Liver (tissue), 8 donors: ENCODE measurements at regions not wholly inside any gene's neighbourhood (a gene's known extent, or its start where the extent isn't known, plus 50 kb on each side); places are given as distances from the start of the nearest gene placed in this dataset.
"Not testable (repeated sequence)": the region's sequence is repeated elsewhere in the genome, so short reads cannot be mapped to it uniquely, and the experiment has no call there.

ENCODE experiments used
- DNase-seq: peaks from one replicate; pipeline ENCODE4 v3.0.0-alpha.2; 2017; ENCODE audit warnings: low spot score
- H3K27ac ChIP-seq, 2 donors: one replicate each; pipeline ENCODE4 v1.7.0; 2013; ENCODE audit warnings: inconsistent platforms in 2 of 2, low read length in 2 of 2, control low read depth in 1 of 2, low read depth in 1 of 2, mild to moderate bottlenecking in 1 of 2
- H3K27me3 ChIP-seq, 4 donors: one replicate each; pipeline versions ENCODE4 v1.6.1 to v1.7.0; 2013; ENCODE audit warnings: low read length in 3 of 4, inconsistent platforms in 1 of 4, mild to moderate bottlenecking in 1 of 4, moderate library complexity in 1 of 4; ENCODE audit not compliant: control insufficient read depth in 4 of 4, insufficient read depth in 4 of 4
- H3K36me3 ChIP-seq, 4 donors: one replicate each; pipeline versions ENCODE4 v1.6.1 to v1.7.0; 2013; ENCODE audit warnings: low read length in 3 of 4, mild to moderate bottlenecking in 3 of 4, low read depth in 1 of 4, moderate library complexity in 1 of 4; ENCODE audit not compliant: control insufficient read depth in 4 of 4, insufficient read depth in 3 of 4
- H3K4me1 ChIP-seq, 4 donors: one replicate each; pipeline versions ENCODE4 v1.6.1 to v1.7.0; 2013; ENCODE audit warnings: low read length in 3 of 4, mild to moderate bottlenecking in 3 of 4, moderate library complexity in 1 of 4; ENCODE audit not compliant: control insufficient read depth in 4 of 4, insufficient read depth in 4 of 4
- H3K4me3 ChIP-seq, 3 donors: one replicate each; pipeline versions ENCODE4 v1.6.1 to v1.7.0; 2013; ENCODE audit warnings: low read length in 3 of 3, control low read depth in 1 of 3, low read depth in 1 of 3, mild to moderate bottlenecking in 1 of 3
- H3K9ac ChIP-seq, 2 donors: one replicate each; pipeline ENCODE4 v1.7.0; 2013; ENCODE audit warnings: low read length in 2 of 2, mild to moderate bottlenecking in 2 of 2, moderate library complexity in 2 of 2, control low read depth in 1 of 2, low read depth in 1 of 2
- H3K9me3 ChIP-seq, 4 donors: one replicate each; pipeline versions ENCODE4 v1.6.1 to v1.7.0; 2013; ENCODE audit warnings: low read length in 3 of 4; ENCODE audit not compliant: control insufficient read depth in 4 of 4
- EGR1 ChIP-seq, 2 donors: IDR thresholded peaks; 2 replicates each; pipeline ENCODE4 v1.6.1; 2016 to 2018; ENCODE audit warnings: antibody characterized with exemption in 2 of 2, low read depth in 2 of 2
- FOXA1 ChIP-seq: IDR thresholded peaks from 2 replicates; pipeline ENCODE4 v1.6.1; 2016; ENCODE audit warnings: antibody characterized with exemption
- FOXA2 ChIP-seq: IDR thresholded peaks from 2 replicates; pipeline ENCODE4 v1.6.1; 2016; ENCODE audit warnings: antibody characterized with exemption
- GABPA ChIP-seq, 2 donors: IDR thresholded peaks in 1 of 2; conservative IDR thresholded peaks in 1 of 2; 2 replicates each; pipeline ENCODE4 v1.6.1; 2016; ENCODE audit warnings: antibody characterized with exemption in 2 of 2, mild to moderate bottlenecking in 1 of 2, moderate library complexity in 1 of 2
- HNF4A ChIP-seq, 2 donors: conservative IDR thresholded peaks; 2 replicates each; pipeline ENCODE4 v1.6.1; 2016; ENCODE audit warnings: antibody characterized with exemption in 2 of 2, mild to moderate bottlenecking in 2 of 2
- HNF4G ChIP-seq: IDR thresholded peaks from 2 replicates; pipeline ENCODE4 v1.6.1; 2016; ENCODE audit warnings: antibody characterized with exemption
- JUND ChIP-seq, 2 donors: IDR thresholded peaks; 2 replicates each; pipeline ENCODE4 v1.6.1; 2016; ENCODE audit warnings: antibody characterized with exemption in 2 of 2
- RAD21 ChIP-seq, 2 donors: IDR thresholded peaks; 2 replicates each; pipeline ENCODE4 v1.6.1; 2016; ENCODE audit warnings: antibody characterized with exemption in 2 of 2, mild to moderate bottlenecking in 2 of 2
- RXRA ChIP-seq, 2 donors: IDR thresholded peaks; 2 replicates each; pipeline ENCODE4 v1.6.1; 2017 to 2018; ENCODE audit warnings: antibody characterized with exemption in 2 of 2, mild to moderate bottlenecking in 1 of 2
- TAF1 ChIP-seq: conservative IDR thresholded peaks from 2 replicates; pipeline ENCODE4 v1.6.1; 2016; ENCODE audit warnings: antibody characterized with exemption, mild to moderate bottlenecking
- YY1 ChIP-seq: IDR thresholded peaks from 2 replicates; pipeline ENCODE4 v1.6.1; 2016; ENCODE audit warnings: antibody characterized with exemption, mild to moderate bottlenecking
- WGBS: extraction: QIAGEN DNeasy Blood & Tissue Kit; methylation state at CpG from one replicate; pipeline ENCODE4 v1.1.7; 2013; 5-methylcytosine and 5-hydroxymethylcytosine counted together
- TF ChIP-seq, protein P1 (sequence below): IDR thresholded peaks from 2 replicates; pipeline ENCODE4 v1.6.1; 2016; ENCODE audit warnings: antibody characterized with exemption, mild to moderate bottlenecking
- TF ChIP-seq, protein P2 (sequence below): IDR thresholded peaks from 2 replicates; pipeline ENCODE4 v1.6.1; 2016; ENCODE audit warnings: antibody characterized with exemption
- TF ChIP-seq, protein P3 (sequence below): IDR thresholded peaks from 2 replicates; pipeline ENCODE4 v1.6.1; 2016; ENCODE audit warnings: antibody characterized with exemption
- TF ChIP-seq, protein P4 (sequence below): fragments of 150-350 bp; IDR thresholded peaks from 2 replicates; pipeline ENCODE4 v1.5.1; 2017; ENCODE audit warnings: improper control_type of control experiment, low read depth, low read length; ENCODE audit not compliant: missing input control
- donor health status: healthy.
- donor health status: healthy.
- donor health status: healthy.
- donor health status: healthy.
- donor health status: healthy.

DNA sequence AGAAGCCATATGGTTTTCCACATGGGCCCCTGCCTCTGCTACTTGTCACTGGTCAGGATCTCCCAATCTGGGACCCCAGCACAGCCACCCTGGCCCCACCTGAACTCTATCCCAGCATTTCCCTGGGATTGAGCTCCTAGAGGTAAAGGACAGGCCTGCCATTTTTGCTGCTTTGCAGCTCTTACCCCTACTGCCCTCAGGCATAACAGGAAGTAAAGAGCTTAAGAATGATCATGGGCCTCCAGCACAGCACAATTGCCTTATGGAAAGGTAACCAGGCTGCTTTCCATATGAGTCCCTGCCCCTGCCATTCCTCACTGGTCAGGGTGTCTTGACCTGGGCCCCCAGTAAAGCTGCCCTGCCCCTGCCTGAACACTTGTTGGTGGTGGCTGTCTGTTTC lies 196.6 kb upstream of the XIST start:
- Histone ChIP-seq H3K36me3 (peaks cover 0 to 2% (median 0%) of the 10 kb centered on the region in 4 donors), H3K4me3 (no peak overlapping the region)
- TF ChIP-seq HNF4A (conservative IDR thresholded peaks at IDR 0.05) = no peak
- no peak for TF ChIP-seq GABPA (IDR thresholded peaks at IDR 0.05 in 1 of 2, conservative IDR thresholded peaks at IDR 0.05 in 1 of 2)
- TF ChIP-seq RXRA (IDR thresholded peaks at IDR 0.05) = no peak
- no peak for TF ChIP-seq EGR1 (IDR thresholded peaks at IDR 0.05; ENCODE audit: low read depth in 2 of 2)
- TF ChIP-seq FOXA2 = no peak
- TF ChIP-seq, protein P1, sequence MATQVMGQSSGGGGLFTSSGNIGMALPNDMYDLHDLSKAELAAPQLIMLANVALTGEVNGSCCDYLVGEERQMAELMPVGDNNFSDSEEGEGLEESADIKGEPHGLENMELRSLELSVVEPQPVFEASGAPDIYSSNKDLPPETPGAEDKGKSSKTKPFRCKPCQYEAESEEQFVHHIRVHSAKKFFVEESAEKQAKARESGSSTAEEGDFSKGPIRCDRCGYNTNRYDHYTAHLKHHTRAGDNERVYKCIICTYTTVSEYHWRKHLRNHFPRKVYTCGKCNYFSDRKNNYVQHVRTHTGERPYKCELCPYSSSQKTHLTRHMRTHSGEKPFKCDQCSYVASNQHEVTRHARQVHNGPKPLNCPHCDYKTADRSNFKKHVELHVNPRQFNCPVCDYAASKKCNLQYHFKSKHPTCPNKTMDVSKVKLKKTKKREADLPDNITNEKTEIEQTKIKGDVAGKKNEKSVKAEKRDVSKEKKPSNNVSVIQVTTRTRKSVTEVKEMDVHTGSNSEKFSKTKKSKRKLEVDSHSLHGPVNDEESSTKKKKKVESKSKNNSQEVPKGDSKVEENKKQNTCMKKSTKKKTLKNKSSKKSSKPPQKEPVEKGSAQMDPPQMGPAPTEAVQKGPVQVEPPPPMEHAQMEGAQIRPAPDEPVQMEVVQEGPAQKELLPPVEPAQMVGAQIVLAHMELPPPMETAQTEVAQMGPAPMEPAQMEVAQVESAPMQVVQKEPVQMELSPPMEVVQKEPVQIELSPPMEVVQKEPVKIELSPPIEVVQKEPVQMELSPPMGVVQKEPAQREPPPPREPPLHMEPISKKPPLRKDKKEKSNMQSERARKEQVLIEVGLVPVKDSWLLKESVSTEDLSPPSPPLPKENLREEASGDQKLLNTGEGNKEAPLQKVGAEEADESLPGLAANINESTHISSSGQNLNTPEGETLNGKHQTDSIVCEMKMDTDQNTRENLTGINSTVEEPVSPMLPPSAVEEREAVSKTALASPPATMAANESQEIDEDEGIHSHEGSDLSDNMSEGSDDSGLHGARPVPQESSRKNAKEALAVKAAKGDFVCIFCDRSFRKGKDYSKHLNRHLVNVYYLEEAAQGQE = no peak
- TF ChIP-seq FOXA1 = no peak
- TF ChIP-seq RAD21 (IDR thresholded peaks at IDR 0.05) = no peak
- TF ChIP-seq, protein P2, sequence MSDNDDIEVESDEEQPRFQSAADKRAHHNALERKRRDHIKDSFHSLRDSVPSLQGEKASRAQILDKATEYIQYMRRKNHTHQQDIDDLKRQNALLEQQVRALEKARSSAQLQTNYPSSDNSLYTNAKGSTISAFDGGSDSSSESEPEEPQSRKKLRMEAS = no peak
- TF ChIP-seq YY1 = no peak
- TF ChIP-seq JUND (IDR thresholded peaks at IDR 0.05) = no peak
- TF ChIP-seq, protein P3, sequence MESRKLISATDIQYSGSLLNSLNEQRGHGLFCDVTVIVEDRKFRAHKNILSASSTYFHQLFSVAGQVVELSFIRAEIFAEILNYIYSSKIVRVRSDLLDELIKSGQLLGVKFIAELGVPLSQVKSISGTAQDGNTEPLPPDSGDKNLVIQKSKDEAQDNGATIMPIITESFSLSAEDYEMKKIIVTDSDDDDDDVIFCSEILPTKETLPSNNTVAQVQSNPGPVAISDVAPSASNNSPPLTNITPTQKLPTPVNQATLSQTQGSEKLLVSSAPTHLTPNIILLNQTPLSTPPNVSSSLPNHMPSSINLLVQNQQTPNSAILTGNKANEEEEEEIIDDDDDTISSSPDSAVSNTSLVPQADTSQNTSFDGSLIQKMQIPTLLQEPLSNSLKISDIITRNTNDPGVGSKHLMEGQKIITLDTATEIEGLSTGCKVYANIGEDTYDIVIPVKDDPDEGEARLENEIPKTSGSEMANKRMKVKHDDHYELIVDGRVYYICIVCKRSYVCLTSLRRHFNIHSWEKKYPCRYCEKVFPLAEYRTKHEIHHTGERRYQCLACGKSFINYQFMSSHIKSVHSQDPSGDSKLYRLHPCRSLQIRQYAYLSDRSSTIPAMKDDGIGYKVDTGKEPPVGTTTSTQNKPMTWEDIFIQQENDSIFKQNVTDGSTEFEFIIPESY = no peak
- TF ChIP-seq, protein P4, sequence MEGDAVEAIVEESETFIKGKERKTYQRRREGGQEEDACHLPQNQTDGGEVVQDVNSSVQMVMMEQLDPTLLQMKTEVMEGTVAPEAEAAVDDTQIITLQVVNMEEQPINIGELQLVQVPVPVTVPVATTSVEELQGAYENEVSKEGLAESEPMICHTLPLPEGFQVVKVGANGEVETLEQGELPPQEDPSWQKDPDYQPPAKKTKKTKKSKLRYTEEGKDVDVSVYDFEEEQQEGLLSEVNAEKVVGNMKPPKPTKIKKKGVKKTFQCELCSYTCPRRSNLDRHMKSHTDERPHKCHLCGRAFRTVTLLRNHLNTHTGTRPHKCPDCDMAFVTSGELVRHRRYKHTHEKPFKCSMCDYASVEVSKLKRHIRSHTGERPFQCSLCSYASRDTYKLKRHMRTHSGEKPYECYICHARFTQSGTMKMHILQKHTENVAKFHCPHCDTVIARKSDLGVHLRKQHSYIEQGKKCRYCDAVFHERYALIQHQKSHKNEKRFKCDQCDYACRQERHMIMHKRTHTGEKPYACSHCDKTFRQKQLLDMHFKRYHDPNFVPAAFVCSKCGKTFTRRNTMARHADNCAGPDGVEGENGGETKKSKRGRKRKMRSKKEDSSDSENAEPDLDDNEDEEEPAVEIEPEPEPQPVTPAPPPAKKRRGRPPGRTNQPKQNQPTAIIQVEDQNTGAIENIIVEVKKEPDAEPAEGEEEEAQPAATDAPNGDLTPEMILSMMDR = no peak
- no peak for TF ChIP-seq TAF1
- TF ChIP-seq HNF4G = no peak

DNA sequence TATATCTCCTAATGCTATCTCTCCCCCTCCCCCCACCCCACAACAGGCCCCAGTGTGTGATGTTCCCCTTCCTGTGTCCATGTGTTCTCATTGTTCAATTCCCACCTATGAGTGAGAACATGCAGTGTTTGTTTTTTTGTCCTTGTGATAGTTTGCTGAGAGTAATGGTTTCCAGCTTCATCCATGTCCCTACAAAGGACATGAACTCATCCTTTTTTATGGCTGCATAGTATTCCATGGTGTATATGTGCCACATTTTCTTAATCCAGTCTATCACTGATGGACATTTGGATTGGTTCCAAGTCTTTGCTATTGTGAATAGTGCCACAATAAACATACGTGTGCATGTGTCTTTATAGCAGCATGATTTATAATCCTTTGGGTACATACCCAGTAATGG lies 181.6 kb upstream of the XIST start:
- not testable (repeated sequence) for H3K27me3 ChIP-seq
- no CpG with 5 or more reads among the region's 1 CpG for WGBS

More for the DNA sequence above, 196.6 kb upstream of the XIST start:
- no peaks in the 10 kb centered on the region for H3K4me1 ChIP-seq
- H3K9ac ChIP-seq = no peak overlapping the region
- H3K27me3 ChIP-seq = no peaks in the 10 kb centered on the region
- H3K27ac ChIP-seq = no peak overlapping the region
- no peak for DNase-seq
- peaks cover 0 to 4% (median under 1%) of the 10 kb centered on the region in 4 donors for H3K9me3 ChIP-seq

DNA sequence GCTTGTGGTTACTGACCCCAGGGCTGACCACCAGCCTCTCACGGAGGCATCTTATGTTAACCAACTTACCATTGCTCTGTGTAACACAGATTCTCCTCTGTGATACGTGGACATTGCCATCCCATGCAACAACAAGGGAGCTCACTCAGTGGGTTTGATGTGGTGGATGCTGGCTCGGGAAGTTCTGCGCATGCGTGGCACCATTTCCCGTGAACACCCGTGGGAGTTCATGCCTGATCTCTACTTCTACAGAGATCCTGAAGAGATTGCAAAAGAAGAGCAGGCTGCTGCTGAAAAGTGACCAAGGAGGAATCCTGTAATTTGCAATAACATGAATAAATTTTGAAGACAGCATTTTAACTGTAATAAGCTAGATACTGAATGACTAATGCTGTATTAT lies 179.0 kb upstream of the XIST start:
- H3K4me1 ChIP-seq, H3K9me3 ChIP-seq, H3K4me3 ChIP-seq, H3K27me3 ChIP-seq, H3K9ac ChIP-seq, DNase-seq, H3K27ac ChIP-seq, H3K36me3 ChIP-seq: not testable (repeated sequence)
- 93% methylated on average over 7 of the region's 7 CpGs for WGBS

More for the DNA sequence above, 181.6 kb upstream of the XIST start:
- DNase-seq, H3K4me3 ChIP-seq, H3K4me1 ChIP-seq, H3K9ac ChIP-seq, H3K27ac ChIP-seq, H3K36me3 ChIP-seq, H3K9me3 ChIP-seq: not testable (repeated sequence)

DNA sequence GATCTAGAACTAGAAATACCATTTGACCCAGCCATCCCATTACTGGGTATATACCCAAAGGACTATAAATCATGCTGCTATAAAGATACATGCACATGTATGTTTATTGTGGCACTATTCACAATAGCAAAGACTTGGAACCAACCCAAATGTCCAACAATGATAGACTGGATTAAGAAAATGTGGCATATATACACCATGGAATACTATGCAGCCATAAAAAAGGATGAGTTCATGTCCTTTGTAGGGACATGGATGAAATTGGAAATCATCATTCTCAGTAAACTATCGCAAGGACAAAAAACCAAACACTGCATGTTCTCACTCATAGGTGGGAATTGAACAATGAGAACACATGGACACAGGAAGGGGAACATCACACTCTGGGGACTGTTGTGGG lies 178.3 kb upstream of the XIST start:
- WGBS = no CpG with 5 or more reads among the region's 1 CpG
- not testable (repeated sequence) for H3K27me3 ChIP-seq, H3K4me1 ChIP-seq, H3K27ac ChIP-seq, H3K4me3 ChIP-seq, H3K9ac ChIP-seq, H3K36me3 ChIP-seq, DNase-seq, H3K9me3 ChIP-seq

DNA sequence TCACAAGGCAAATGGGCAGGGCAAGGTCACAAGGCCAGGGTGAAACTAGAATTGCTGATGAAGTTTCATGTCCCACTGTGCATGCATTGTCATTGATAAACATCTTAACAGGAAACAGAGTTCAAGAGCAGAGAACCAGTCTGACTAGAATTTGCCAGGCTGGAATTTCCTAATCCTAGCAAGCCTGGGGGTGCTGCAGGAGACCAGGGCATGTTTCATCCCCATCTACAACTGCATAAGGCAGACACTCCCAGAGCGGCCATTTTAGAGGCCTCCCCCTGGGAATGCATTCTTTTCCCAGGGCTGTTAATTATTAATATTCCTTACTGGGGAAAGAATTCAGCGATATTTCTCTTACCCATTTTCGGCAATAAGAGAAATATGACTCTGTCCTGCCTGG lies 172.6 kb upstream of the XIST start:
- not testable (repeated sequence) for H3K27me3 ChIP-seq, H3K9me3 ChIP-seq, DNase-seq, H3K36me3 ChIP-seq, H3K4me1 ChIP-seq, H3K9ac ChIP-seq, H3K27ac ChIP-seq, H3K4me3 ChIP-seq
- 95% methylated on average over 3 of the region's 3 CpGs for WGBS
